ENCODE measurements at regions not wholly inside any gene's neighbourhood (a gene's known extent, or its start where the extent isn't known, plus 50 kb on each side); places are given as distances from the start of the nearest gene placed in this dataset.

DNA sequence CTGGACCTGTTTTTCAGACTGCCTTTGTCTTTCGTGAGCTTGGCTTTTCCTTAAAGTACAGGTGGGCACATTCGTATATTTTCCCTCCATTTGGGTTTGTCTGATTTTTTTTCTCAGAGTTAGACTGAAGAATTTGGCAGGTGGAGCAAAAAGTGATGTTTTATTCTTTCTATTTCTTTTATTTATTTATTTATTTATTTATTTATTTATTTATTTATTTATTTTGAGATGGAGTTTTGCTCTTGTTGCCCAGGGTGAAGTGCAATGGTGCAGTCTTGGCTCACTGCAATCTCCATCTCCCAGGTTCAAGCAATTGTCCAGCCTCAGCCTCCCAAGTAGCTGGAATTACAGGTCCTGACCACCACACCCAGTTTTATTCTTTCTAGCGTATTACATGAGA is 1805.1 kb upstream of the WWC1 start:
- TF ChIP-seq ZNF607 (CRISPR knock-in tag; IDR thresholded peaks at IDR 0.05; ENCODE audit: borderline replicate concordance): no peak
- TF ChIP-seq, protein P1, sequence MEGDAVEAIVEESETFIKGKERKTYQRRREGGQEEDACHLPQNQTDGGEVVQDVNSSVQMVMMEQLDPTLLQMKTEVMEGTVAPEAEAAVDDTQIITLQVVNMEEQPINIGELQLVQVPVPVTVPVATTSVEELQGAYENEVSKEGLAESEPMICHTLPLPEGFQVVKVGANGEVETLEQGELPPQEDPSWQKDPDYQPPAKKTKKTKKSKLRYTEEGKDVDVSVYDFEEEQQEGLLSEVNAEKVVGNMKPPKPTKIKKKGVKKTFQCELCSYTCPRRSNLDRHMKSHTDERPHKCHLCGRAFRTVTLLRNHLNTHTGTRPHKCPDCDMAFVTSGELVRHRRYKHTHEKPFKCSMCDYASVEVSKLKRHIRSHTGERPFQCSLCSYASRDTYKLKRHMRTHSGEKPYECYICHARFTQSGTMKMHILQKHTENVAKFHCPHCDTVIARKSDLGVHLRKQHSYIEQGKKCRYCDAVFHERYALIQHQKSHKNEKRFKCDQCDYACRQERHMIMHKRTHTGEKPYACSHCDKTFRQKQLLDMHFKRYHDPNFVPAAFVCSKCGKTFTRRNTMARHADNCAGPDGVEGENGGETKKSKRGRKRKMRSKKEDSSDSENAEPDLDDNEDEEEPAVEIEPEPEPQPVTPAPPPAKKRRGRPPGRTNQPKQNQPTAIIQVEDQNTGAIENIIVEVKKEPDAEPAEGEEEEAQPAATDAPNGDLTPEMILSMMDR (CRISPR knock-in tag; IDR thresholded peaks at IDR 0.05): no peak
- TF ChIP-seq, protein P2, sequence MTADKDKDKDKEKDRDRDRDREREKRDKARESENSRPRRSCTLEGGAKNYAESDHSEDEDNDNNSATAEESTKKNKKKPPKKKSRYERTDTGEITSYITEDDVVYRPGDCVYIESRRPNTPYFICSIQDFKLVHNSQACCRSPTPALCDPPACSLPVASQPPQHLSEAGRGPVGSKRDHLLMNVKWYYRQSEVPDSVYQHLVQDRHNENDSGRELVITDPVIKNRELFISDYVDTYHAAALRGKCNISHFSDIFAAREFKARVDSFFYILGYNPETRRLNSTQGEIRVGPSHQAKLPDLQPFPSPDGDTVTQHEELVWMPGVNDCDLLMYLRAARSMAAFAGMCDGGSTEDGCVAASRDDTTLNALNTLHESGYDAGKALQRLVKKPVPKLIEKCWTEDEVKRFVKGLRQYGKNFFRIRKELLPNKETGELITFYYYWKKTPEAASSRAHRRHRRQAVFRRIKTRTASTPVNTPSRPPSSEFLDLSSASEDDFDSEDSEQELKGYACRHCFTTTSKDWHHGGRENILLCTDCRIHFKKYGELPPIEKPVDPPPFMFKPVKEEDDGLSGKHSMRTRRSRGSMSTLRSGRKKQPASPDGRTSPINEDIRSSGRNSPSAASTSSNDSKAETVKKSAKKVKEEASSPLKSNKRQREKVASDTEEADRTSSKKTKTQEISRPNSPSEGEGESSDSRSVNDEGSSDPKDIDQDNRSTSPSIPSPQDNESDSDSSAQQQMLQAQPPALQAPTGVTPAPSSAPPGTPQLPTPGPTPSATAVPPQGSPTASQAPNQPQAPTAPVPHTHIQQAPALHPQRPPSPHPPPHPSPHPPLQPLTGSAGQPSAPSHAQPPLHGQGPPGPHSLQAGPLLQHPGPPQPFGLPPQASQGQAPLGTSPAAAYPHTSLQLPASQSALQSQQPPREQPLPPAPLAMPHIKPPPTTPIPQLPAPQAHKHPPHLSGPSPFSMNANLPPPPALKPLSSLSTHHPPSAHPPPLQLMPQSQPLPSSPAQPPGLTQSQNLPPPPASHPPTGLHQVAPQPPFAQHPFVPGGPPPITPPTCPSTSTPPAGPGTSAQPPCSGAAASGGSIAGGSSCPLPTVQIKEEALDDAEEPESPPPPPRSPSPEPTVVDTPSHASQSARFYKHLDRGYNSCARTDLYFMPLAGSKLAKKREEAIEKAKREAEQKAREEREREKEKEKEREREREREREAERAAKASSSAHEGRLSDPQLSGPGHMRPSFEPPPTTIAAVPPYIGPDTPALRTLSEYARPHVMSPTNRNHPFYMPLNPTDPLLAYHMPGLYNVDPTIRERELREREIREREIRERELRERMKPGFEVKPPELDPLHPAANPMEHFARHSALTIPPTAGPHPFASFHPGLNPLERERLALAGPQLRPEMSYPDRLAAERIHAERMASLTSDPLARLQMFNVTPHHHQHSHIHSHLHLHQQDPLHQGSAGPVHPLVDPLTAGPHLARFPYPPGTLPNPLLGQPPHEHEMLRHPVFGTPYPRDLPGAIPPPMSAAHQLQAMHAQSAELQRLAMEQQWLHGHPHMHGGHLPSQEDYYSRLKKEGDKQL (CRISPR knock-in tag; IDR thresholded peaks at IDR 0.05; ENCODE audit: low read depth): no peak
- TF ChIP-seq HDAC2 (CRISPR knock-in tag; IDR thresholded peaks at IDR 0.05): no peak
